COLO668 (cell line): ENCODE measurements at regions not wholly inside any gene's neighbourhood (a gene's known extent, or its start where the extent isn't known, plus 50 kb on each side); places are given as distances from the start of the nearest gene placed in this dataset.

Experiments used
- DNase-seq: peaks from one replicate; lab custom pipeline; 2025; ENCODE audit not compliant: unreplicated experiment; lab: John Stamatoyannopoulos, UW

GRCh38 chr5:56591081-56591480 is 224.3 kb upstream of the MAP3K1 start:
- DNase-seq: no peak

- DNase-seq: no peak
Measured at GRCh38 chr5:56589481-56589860, 225.9 kb upstream of the MAP3K1 start.

- DNase-seq: peak; percentile 0
Measured at GRCh38 chr5:56588636-56589480, 226.5 kb upstream of the MAP3K1 start.

GRCh38 chr5:56588131-56588487 is 227.2 kb upstream of the MAP3K1 start:
- no peak for DNase-seq

- DNase-seq: no peak
Measured at GRCh38 chr5:56587381-56588130, 227.8 kb upstream of the MAP3K1 start.

GRCh38 chr5:56585999-56586691 is 229.2 kb upstream of the MAP3K1 start:
- no peak for DNase-seq

- no peak for DNase-seq
Measured at GRCh38 chr5:56585461-56585860, 229.9 kb upstream of the MAP3K1 start.

GRCh38 chr5:56581426-56581825 is 233.9 kb upstream of the MAP3K1 start:
- no peak for DNase-seq

- DNase-seq: no peak
Measured at GRCh38 chr5:56580864-56581263, 234.5 kb upstream of the MAP3K1 start.

GRCh38 chr5:56575821-56576220 is 239.5 kb upstream of the MAP3K1 start:
- no peak for DNase-seq

GRCh38 chr5:56574778-56575177 is 240.6 kb upstream of the MAP3K1 start:
- DNase-seq: no peak

GRCh38 chr5:56569566-56569965 is 245.8 kb upstream of the MAP3K1 start:
- no peak for DNase-seq

- DNase-seq: no peak
Measured at GRCh38 chr5:56569076-56569475, 246.3 kb upstream of the MAP3K1 start.

- DNase-seq: no peak
Measured at GRCh38 chr5:56567278-56567677, 248.1 kb upstream of the MAP3K1 start.

GRCh38 chr5:56566374-56567249 is 248.7 kb upstream of the MAP3K1 start:
- no peak for DNase-seq

GRCh38 chr5:56565644-56566043 is 249.7 kb upstream of the MAP3K1 start:
- no peak for DNase-seq

- no peak for DNase-seq
Measured at GRCh38 chr5:56565283-56565615, 250.1 kb upstream of the MAP3K1 start.

GRCh38 chr5:56564541-56565282 is 250.6 kb upstream of the MAP3K1 start:
- no peak for DNase-seq

- no peak for DNase-seq
Measured at GRCh38 chr5:56561455-56561854, 253.9 kb upstream of the MAP3K1 start.

GRCh38 chr5:56558131-56558745 is 257.1 kb upstream of the MAP3K1 start:
- no peak for DNase-seq
